SU-DHL-6 (cell line): ENCODE measurements at regions not wholly inside any gene's neighbourhood (a gene's known extent, or its start where the extent isn't known, plus 50 kb on each side); places are given as distances from the start of the nearest gene placed in this dataset.

Source experiments
- H2AFZ ChIP-seq: fragments of 200-600 bp; sonication (generic); 2 replicates; pipeline ENCODE4 v1.6.1; 2014; ENCODE audit warnings: low read depth, mild to moderate bottlenecking, moderate library complexity, mixed read lengths, antibody characterized with exemption, low read length; ENCODE audit not compliant: severe bottlenecking
- H3F3A ChIP-seq: fragments of 200-600 bp; shearing (Covaris generic); 2 replicates; pipeline ENCODE4 v1.6.0; 2016; ENCODE audit warnings: antibody characterized with exemption, mild to moderate bottlenecking; ENCODE audit not compliant: insufficient read depth
- H3K27ac ChIP-seq: fragments of 200-600 bp; sonication (generic); 2 replicates; pipeline ENCODE4 v1.5.1; 2016; ENCODE audit warnings: low read depth, mild to moderate bottlenecking, low read length, moderate library complexity, mixed read lengths
- H3K27me3 ChIP-seq: fragments of 200-600 bp; sonication (generic), shearing (Covaris generic); 2 replicates; pipeline ENCODE4 v1.6.0; 2014; ENCODE audit warnings: mild to moderate bottlenecking, low read length
- H3K36me3 ChIP-seq: fragments of 200-600 bp; sonication (generic); 2 replicates; pipeline ENCODE4 v1.6.1; 2014; ENCODE audit warnings: mild to moderate bottlenecking, low read length, mixed read lengths
- H3K4me2 ChIP-seq: fragments of 300-600, 200-600 bp; shearing (Covaris generic), sonication (generic); 2 replicates; pipeline ENCODE4 v1.6.0; 2014; ENCODE audit warnings: low read length, low read depth, mild to moderate bottlenecking; ENCODE audit not compliant: poor library complexity, severe bottlenecking
- H3K4me3 ChIP-seq: fragments of 200-600 bp; sonication (generic); 2 replicates; pipeline ENCODE4 v1.5.1; 2014; ENCODE audit warnings: antibody characterized with exemption, low read length, mild to moderate bottlenecking, mixed read lengths; ENCODE audit not compliant: insufficient read depth, poor library complexity, severe bottlenecking
- H3K79me2 ChIP-seq: fragments of 200-600 bp; sonication (generic); 2 replicates; pipeline ENCODE4 v1.6.1; 2014; ENCODE audit warnings: mild to moderate bottlenecking, low read length, moderate library complexity; ENCODE audit not compliant: insufficient read depth
- H3K9ac ChIP-seq: fragments of 200-600 bp; sonication (generic); 2 replicates; pipeline ENCODE4 v1.7.0; 2014; ENCODE audit warnings: mild to moderate bottlenecking, low read length
- H3K9me2 ChIP-seq: fragments of 200-600 bp; sonication (generic); replicated peaks from 2 replicates; pipeline ENCODE4 v1.6.1; 2014; ENCODE audit warnings: low read length; ENCODE audit not compliant: insufficient read depth
- H3K9me3 ChIP-seq: fragments of 200-600 bp; sonication (generic); 2 replicates; pipeline ENCODE4 v1.6.1; 2014; ENCODE audit warnings: low read length, mixed read lengths; ENCODE audit not compliant: insufficient read depth
- H4K20me1 ChIP-seq: fragments of 200-600 bp; sonication (generic); 2 replicates; pipeline ENCODE4 v1.6.1; 2014; ENCODE audit warnings: low read depth, mild to moderate bottlenecking, antibody characterized with exemption, low read length, moderate library complexity, mixed read lengths
- EZH2phosphoT487 ChIP-seq: fragments of 200-600 bp; sonication (generic), shearing (Covaris generic); conservative IDR thresholded peaks from 2 replicates; pipeline ENCODE4 v1.6.1; 2018; ENCODE audit warnings: mild to moderate bottlenecking, antibody characterized with exemption, low read length, moderate library complexity, mixed read lengths
- TF ChIP-seq, protein P1 (sequence below): fragments of 200-600 bp; sonication (generic); IDR thresholded peaks from one replicate; pipeline ENCODE4 v1.5.1; 2017; ENCODE audit warnings: antibody characterized with exemption, mild to moderate bottlenecking, low read length, moderate library complexity; ENCODE audit not compliant: insufficient read depth, poor library complexity, severe bottlenecking

DNA sequence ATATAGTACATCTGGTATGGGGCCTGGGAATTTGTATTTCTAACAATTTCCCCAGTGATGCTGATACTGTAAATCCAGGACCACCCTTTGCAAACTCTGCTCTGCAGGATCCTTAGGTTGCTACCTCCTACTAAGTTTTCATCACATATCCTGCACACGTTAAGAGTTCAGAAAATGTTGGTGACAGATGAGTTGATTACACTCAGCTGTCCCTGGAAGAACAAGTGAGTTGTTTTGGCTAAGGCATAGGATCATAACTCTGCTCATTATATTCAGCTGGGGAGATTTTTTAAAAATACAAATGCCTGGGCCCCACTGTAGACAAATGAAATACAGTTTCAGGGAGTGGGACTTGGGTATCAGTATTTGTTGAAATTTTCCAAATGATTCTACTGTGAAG is 274.6 kb upstream of the HABP2 start:
- TF ChIP-seq, protein P1, sequence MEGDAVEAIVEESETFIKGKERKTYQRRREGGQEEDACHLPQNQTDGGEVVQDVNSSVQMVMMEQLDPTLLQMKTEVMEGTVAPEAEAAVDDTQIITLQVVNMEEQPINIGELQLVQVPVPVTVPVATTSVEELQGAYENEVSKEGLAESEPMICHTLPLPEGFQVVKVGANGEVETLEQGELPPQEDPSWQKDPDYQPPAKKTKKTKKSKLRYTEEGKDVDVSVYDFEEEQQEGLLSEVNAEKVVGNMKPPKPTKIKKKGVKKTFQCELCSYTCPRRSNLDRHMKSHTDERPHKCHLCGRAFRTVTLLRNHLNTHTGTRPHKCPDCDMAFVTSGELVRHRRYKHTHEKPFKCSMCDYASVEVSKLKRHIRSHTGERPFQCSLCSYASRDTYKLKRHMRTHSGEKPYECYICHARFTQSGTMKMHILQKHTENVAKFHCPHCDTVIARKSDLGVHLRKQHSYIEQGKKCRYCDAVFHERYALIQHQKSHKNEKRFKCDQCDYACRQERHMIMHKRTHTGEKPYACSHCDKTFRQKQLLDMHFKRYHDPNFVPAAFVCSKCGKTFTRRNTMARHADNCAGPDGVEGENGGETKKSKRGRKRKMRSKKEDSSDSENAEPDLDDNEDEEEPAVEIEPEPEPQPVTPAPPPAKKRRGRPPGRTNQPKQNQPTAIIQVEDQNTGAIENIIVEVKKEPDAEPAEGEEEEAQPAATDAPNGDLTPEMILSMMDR = no peak
- TF ChIP-seq EZH2phosphoT487 = no peak
- no peak overlapping the region for H3K27ac ChIP-seq
- H3K9me2 ChIP-seq = no peaks in the 10 kb centered on the region
- no peak overlapping the region for H3K4me2 ChIP-seq
- no peaks in the 10 kb centered on the region for H3K27me3 ChIP-seq
- no peak overlapping the region for H3K4me3 ChIP-seq
- no peaks in the 10 kb centered on the region for H3K9me3 ChIP-seq
- no peak overlapping the region for H3K9ac ChIP-seq
- H3K36me3 ChIP-seq = no peaks in the 10 kb centered on the region
- no peaks in the 10 kb centered on the region for H3F3A ChIP-seq
- no peak overlapping the region for H2AFZ ChIP-seq
- no peaks in the 10 kb centered on the region for H4K20me1 ChIP-seq
- H3K79me2 ChIP-seq = no peaks in the 10 kb centered on the region

DNA sequence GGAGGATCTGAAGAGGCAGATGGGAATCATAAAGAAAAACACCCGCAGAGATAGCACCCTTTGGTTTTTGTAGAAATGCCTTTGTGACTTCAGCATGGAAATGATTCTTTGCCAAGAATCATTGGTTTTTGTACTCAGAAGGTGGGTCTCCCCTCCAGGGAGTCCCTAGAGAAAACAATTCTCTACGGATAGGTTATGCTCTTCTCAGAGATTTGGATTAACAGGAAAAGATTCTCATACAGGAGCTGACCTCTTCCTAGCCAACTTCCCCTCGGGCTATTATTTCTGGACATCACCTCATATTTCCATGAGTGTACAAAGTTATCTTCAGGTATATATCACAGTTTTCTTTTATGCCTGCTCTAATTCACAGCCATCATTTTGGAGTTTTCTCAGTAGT is 274.2 kb upstream of the HABP2 start:
- Histone ChIP-seq H3K4me2 (no peak overlapping the region), H3K79me2 (no peaks in the 10 kb centered on the region), H3K9ac (no peak overlapping the region), H3F3A (no peaks in the 10 kb centered on the region), H2AFZ (no peak overlapping the region), H4K20me1 (no peaks in the 10 kb centered on the region), H3K9me2 (no peaks in the 10 kb centered on the region), H3K27me3 (no peaks in the 10 kb centered on the region), H3K27ac (no peak overlapping the region), H3K4me3 (no peak overlapping the region), H3K9me3 (no peaks in the 10 kb centered on the region), H3K36me3 (no peaks in the 10 kb centered on the region)
- TF ChIP-seq, protein P1 = no peak
- no peak for TF ChIP-seq EZH2phosphoT487

DNA sequence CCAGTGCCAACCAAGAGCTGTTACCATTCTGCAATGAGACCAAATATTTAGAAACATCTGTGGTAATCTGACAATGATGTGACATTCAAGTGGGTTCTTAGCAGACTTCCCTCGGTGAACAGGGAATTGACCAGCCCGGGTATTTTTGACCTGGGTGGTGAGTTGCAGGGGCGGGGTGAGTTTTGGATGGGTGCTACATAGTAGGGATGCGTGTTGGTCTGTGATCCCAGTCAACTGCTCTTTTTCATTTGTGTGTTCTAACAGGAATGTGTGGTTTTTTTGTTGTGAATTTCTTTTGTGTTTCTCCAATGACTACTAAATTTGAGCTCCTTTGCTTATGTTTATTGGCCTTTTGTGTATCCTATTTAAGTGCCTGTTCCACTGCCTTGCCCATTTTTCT is 273.6 kb upstream of the HABP2 start:
- Histone ChIP-seq H3K79me2 (no peaks in the 10 kb centered on the region), H3K9me3 (no peaks in the 10 kb centered on the region), H3K4me3 (no peak overlapping the region), H3K9me2 (no peaks in the 10 kb centered on the region), H3F3A (no peaks in the 10 kb centered on the region), H3K36me3 (no peaks in the 10 kb centered on the region), H3K9ac (no peak overlapping the region), H3K27me3 (no peaks in the 10 kb centered on the region), H3K27ac (no peak overlapping the region), H4K20me1 (no peaks in the 10 kb centered on the region), H2AFZ (no peak overlapping the region), H3K4me2 (no peak overlapping the region)
- TF ChIP-seq, protein P1 = no peak
- no peak for TF ChIP-seq EZH2phosphoT487
